GM12872 (cell line): ENCODE measurements at regions not wholly inside any gene's neighbourhood (a gene's known extent, or its start where the extent isn't known, plus 50 kb on each side); places are given as distances from the start of the nearest gene placed in this dataset.

Experiments
- CTCF ChIP-seq: IDR thresholded peaks from 3 replicates; pipeline ENCODE4 v1.5.1; 2011; ENCODE audit warnings: low read depth, mild to moderate bottlenecking, low read length, moderate library complexity; ENCODE audit not compliant: insufficient read depth

GRCh38 chr18:56269958-56270357 is 368.4 kb downstream of the TXNL1 start:
- TF ChIP-seq CTCF, result no peak

GRCh38 chr18:56268952-56269351 is 369.4 kb downstream of the TXNL1 start:
- TF ChIP-seq CTCF, result no peak

- TF ChIP-seq CTCF, result no peak
Observed at GRCh38 chr18:56267334-56267733, 371.1 kb downstream of the TXNL1 start.

- no peak for TF ChIP-seq CTCF
Observed at GRCh38 chr18:56258178-56258577, 380.2 kb downstream of the TXNL1 start.

- TF ChIP-seq CTCF, result no peak
Observed at GRCh38 chr18:56257205-56257604, 381.2 kb downstream of the TXNL1 start.

- no peak for TF ChIP-seq CTCF
Observed at GRCh38 chr18:56256659-56257058, 381.7 kb downstream of the TXNL1 start.

- no peak for TF ChIP-seq CTCF
Observed at GRCh38 chr18:56255381-56255780, 383.0 kb downstream of the TXNL1 start.

GRCh38 chr18:56252456-56252855 is 385.9 kb downstream of the TXNL1 start:
- TF ChIP-seq CTCF, result no peak
